Activated T-cell treated with anti-CD3 and anti-CD28 coated beads, Interleukin-2, amount 50 U/mL, for 24 hours (primary cell): ENCODE measurements at regions not wholly inside any gene's neighbourhood (a gene's known extent, or its start where the extent isn't known, plus 50 kb on each side); places are given as distances from the start of the nearest gene placed in this dataset.

ENCODE experiments used
- DNase-seq: peaks from one replicate; pipeline ENCODE4 v3.0.0-alpha.2; 2020
- H3K27ac Mint-ChIP-seq: 2 replicates; pipeline ENCODE4 v1.8.0; 2020; ENCODE audit warnings: mild to moderate bottlenecking, mixed read lengths
- H3K27me3 Mint-ChIP-seq: 2 replicates; pipeline ENCODE4 v1.8.0; 2020; ENCODE audit warnings: mixed read lengths
- H3K36me3 Mint-ChIP-seq: 2 replicates; pipeline ENCODE4 v1.8.0; 2020; ENCODE audit warnings: low read depth, mixed read lengths
- H3K4me1 Mint-ChIP-seq: 2 replicates; pipeline ENCODE4 v1.8.0; 2020; ENCODE audit warnings: low read depth, mixed read lengths
- H3K4me3 Mint-ChIP-seq: 2 replicates; pipeline ENCODE4 v1.8.0; 2020; ENCODE audit warnings: mild to moderate bottlenecking, moderate library complexity, mixed read lengths
- H3K9me3 Mint-ChIP-seq: 2 replicates; pipeline ENCODE4 v1.8.0; 2020; ENCODE audit warnings: mixed read lengths

GRCh38 chr3:102158080-102158740 lies 276.6 kb upstream of the ZPLD1 start:
- no peaks in the 10 kb centered on the region for H3K36me3 Mint-ChIP-seq
- no peaks in the 10 kb centered on the region for H3K27me3 Mint-ChIP-seq
- no peak overlapping the region for H3K27ac Mint-ChIP-seq
- H3K4me3 Mint-ChIP-seq, result no peak overlapping the region
- no peak for DNase-seq
- no peaks in the 10 kb centered on the region for H3K9me3 Mint-ChIP-seq
- peaks cover 40% of the 10 kb centered on the region for H3K4me1 Mint-ChIP-seq

GRCh38 chr3:102159810-102160451 lies 274.9 kb upstream of the ZPLD1 start:
- DNase-seq, result no peak
- H3K36me3 Mint-ChIP-seq, result no peaks in the 10 kb centered on the region
- no peaks in the 10 kb centered on the region for H3K9me3 Mint-ChIP-seq
- no peak overlapping the region for H3K27ac Mint-ChIP-seq
- no peaks in the 10 kb centered on the region for H3K27me3 Mint-ChIP-seq
- no peak overlapping the region for H3K4me3 Mint-ChIP-seq
- peaks cover 36% of the 10 kb centered on the region for H3K4me1 Mint-ChIP-seq

DNA sequence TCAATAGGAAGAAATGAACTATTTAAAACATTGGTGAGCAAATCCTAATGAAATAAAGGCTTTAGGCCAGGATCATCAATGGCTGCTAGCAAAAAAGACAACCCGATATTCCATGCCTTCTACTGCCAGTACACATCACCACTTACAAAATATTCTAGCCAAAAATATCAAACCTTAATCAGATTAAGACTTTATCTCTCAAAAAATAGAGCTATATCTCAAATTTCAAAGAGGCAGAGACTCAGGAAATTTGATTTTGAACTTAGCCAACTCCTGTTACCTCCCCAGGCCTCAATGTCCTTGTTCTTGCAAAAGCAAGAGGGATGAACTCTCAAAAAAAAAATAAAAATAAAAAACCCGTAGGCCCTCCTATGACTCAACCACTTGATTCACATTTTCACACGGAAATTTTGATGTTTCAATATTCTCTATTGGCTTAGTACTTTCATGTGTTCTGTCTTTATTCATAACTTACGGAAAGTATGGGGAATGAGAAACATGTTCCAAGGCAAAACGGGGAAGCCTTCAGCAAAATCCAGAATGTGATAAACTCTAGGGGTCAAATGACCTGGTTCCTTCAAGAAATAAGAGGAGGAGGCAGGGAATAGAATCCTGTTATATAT lies 273.3 kb upstream of the ZPLD1 start:
- no peak for DNase-seq
- Mint-ChIP-seq H3K4me3 (peak overlapping the region; percentile 19), H3K27me3 (no peaks in the 10 kb centered on the region), H3K4me1 (peaks cover 34% of the 10 kb centered on the region), H3K9me3 (no peaks in the 10 kb centered on the region), H3K27ac (peak overlapping the region; percentile 90), H3K36me3 (no peaks in the 10 kb centered on the region)

DNA sequence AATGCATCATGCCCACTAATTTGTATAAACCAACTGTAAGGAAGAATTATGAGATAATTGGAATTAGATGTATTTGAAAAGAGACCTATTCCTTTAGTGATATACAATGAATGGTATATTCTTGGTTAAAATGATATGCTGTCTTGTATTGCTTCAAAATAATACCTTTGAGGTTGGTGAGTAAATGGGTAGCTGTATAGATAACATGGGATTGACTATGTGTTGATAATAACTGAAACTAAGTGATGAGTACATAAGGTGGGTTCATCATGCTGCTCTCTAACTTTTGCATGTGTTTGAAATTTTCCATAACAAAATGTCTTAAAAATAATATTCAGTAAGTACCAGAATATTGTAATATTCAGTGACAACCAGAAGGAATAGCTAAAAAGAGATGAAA lies 272.6 kb upstream of the ZPLD1 start:
- Mint-ChIP-seq H3K4me3 (peak overlapping the region; percentile 19), H3K27me3 (no peaks in the 10 kb centered on the region), H3K27ac (peak overlapping the region; percentile 90), H3K9me3 (no peaks in the 10 kb centered on the region), H3K4me1 (peaks cover 30% of the 10 kb centered on the region), H3K36me3 (no peaks in the 10 kb centered on the region)
- DNase-seq, result no peak

GRCh38 chr3:102163039-102163817 lies 271.6 kb upstream of the ZPLD1 start:
- no peaks in the 10 kb centered on the region for H3K9me3 Mint-ChIP-seq
- no peaks in the 10 kb centered on the region for H3K27me3 Mint-ChIP-seq
- no peak overlapping the region for H3K4me3 Mint-ChIP-seq
- H3K27ac Mint-ChIP-seq, result peak overlapping the region; percentile 39
- peaks cover 30% of the 10 kb centered on the region for H3K4me1 Mint-ChIP-seq
- no peak for DNase-seq
- H3K36me3 Mint-ChIP-seq, result no peaks in the 10 kb centered on the region

- no peak overlapping the region for H3K4me3 Mint-ChIP-seq
- no peaks in the 10 kb centered on the region for H3K9me3 Mint-ChIP-seq
- no peaks in the 10 kb centered on the region for H3K27me3 Mint-ChIP-seq
- H3K4me1 Mint-ChIP-seq, result peaks cover 30% of the 10 kb centered on the region
- H3K36me3 Mint-ChIP-seq, result no peaks in the 10 kb centered on the region
- DNase-seq, result no peak
- H3K27ac Mint-ChIP-seq, result no peak overlapping the region
Observed at GRCh38 chr3:102163818-102164154, 271.0 kb upstream of the ZPLD1 start.

DNA sequence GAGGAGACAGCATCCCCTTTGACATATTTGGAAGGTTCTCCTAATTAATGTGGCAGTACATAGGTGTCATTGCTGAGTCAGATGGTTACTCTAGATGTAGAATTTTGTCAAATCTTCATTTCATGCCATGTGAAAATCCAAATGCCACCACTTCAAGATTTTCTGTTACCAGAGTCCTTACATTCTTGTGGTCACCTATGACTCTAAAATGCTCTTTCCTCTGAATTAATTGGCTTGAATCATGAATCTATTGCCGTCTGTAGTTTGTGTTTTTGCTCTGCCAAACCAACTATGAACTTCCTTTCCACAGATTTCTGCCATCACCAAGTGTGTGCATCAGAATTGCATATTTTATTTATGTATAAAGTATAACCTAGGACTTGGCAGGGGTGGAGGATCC lies 269.4 kb upstream of the ZPLD1 start:
- no peaks in the 10 kb centered on the region for H3K9me3 Mint-ChIP-seq
- H3K27me3 Mint-ChIP-seq, result no peaks in the 10 kb centered on the region
- no peak overlapping the region for H3K27ac Mint-ChIP-seq
- no peak for DNase-seq
- H3K4me3 Mint-ChIP-seq, result no peak overlapping the region
- peaks cover 24% of the 10 kb centered on the region for H3K4me1 Mint-ChIP-seq
- H3K36me3 Mint-ChIP-seq, result no peaks in the 10 kb centered on the region

DNA sequence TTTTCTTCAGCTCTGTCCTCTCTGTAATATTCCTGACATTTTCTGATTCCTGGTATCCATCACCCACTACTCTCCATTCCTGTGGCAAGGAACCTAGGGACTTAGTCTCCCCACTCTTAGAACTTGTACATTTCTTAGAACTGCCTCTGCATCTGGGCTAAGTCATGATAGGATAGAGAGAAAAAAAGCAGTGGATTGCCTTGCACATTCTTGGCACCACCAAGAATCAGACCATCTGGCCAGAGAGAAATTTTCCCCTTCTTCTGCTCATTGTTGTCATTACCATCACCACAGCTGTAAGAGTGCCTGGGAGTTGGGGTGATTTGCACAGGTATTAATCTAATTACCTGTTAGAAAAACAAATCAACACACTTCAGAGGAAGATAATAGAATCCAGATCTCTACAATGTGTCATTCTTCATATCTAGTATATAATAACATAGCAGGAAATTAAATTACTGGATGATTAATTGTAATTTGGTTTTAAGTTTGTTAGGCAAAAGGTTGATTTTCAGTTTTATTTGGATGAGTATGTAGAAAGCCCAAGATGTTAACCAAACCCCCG lies 264.8 kb upstream of the ZPLD1 start:
- Mint-ChIP-seq H3K4me3 (no peak overlapping the region), H3K27ac (no peak overlapping the region), H3K4me1 (no peaks in the 10 kb centered on the region), H3K36me3 (no peaks in the 10 kb centered on the region), H3K27me3 (no peaks in the 10 kb centered on the region), H3K9me3 (no peaks in the 10 kb centered on the region)
- no peak for DNase-seq

- Mint-ChIP-seq H3K4me1 (no peaks in the 10 kb centered on the region), H3K36me3 (no peaks in the 10 kb centered on the region), H3K9me3 (no peaks in the 10 kb centered on the region), H3K27ac (no peak overlapping the region), H3K27me3 (no peaks in the 10 kb centered on the region), H3K4me3 (no peak overlapping the region)
- DNase-seq, result no peak
Observed at GRCh38 chr3:102170545-102170944, 264.3 kb upstream of the ZPLD1 start.

DNA sequence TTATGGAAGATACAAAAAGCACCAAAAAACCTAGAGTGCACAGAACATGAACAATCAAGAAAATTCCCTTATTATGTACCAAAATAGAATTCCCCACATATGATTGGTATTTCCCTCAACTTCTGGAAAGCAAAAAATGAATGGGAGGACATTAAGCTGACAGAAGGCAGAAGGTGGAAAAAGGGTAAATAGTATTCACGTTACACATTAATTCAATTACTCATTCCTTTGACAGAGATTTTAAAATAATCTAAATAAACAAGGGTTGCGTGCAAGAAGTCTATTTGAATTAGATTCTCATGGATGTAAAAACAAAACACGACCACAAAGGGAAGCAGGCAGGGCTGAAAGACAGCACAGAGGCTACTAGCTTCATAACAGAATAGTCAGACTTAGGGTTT lies 260.5 kb upstream of the ZPLD1 start:
- peaks cover 4% of the 10 kb centered on the region for H3K4me1 Mint-ChIP-seq
- no peaks in the 10 kb centered on the region for H3K9me3 Mint-ChIP-seq
- H3K36me3 Mint-ChIP-seq, result no peaks in the 10 kb centered on the region
- H3K27me3 Mint-ChIP-seq, result no peaks in the 10 kb centered on the region
- H3K27ac Mint-ChIP-seq, result no peak overlapping the region
- no peak overlapping the region for H3K4me3 Mint-ChIP-seq
- no peak for DNase-seq

- Mint-ChIP-seq H3K36me3 (no peaks in the 10 kb centered on the region), H3K27me3 (no peaks in the 10 kb centered on the region), H3K4me1 (peaks cover 8% of the 10 kb centered on the region), H3K4me3 (no peak overlapping the region), H3K9me3 (no peaks in the 10 kb centered on the region), H3K27ac (no peak overlapping the region)
- DNase-seq, result no peak
Observed at GRCh38 chr3:102174832-102175374, 259.9 kb upstream of the ZPLD1 start.

- H3K27me3 Mint-ChIP-seq, result no peaks in the 10 kb centered on the region
- no peak for DNase-seq
- H3K9me3 Mint-ChIP-seq, result no peaks in the 10 kb centered on the region
- no peaks in the 10 kb centered on the region for H3K36me3 Mint-ChIP-seq
- peaks cover 8% of the 10 kb centered on the region for H3K4me1 Mint-ChIP-seq
- no peak overlapping the region for H3K4me3 Mint-ChIP-seq
- H3K27ac Mint-ChIP-seq, result no peak overlapping the region
Observed at GRCh38 chr3:102176333-102177050, 258.3 kb upstream of the ZPLD1 start.

GRCh38 chr3:102177075-102177755 lies 257.6 kb upstream of the ZPLD1 start:
- no peak overlapping the region for H3K4me3 Mint-ChIP-seq
- no peaks in the 10 kb centered on the region for H3K27me3 Mint-ChIP-seq
- H3K27ac Mint-ChIP-seq, result no peak overlapping the region
- peaks cover 8% of the 10 kb centered on the region for H3K4me1 Mint-ChIP-seq
- no peak for DNase-seq
- no peaks in the 10 kb centered on the region for H3K9me3 Mint-ChIP-seq
- H3K36me3 Mint-ChIP-seq, result no peaks in the 10 kb centered on the region
